GM18498 (cell line): ENCODE measurements at regions not wholly inside any gene's neighbourhood (a gene's known extent, or its start where the extent isn't known, plus 50 kb on each side); places are given as distances from the start of the nearest gene placed in this dataset.
"Not testable (repeated sequence)": the region's sequence is repeated elsewhere in the genome, so short reads cannot be mapped to it uniquely, and the experiment has no call there.

Experiments
- ATAC-seq: cut with Tn5 transposase; IDR thresholded peaks from one replicate; pipeline ENCODE4 v1.9.1; 2021; ENCODE audit warnings: mild to moderate bottlenecking, moderate library complexity; ENCODE audit not compliant: unreplicated experiment

- no peak for ATAC-seq
These were observed 342.2 kb upstream of the NT5E start for GRCh38 chr6:85107701-85108100.

DNA sequence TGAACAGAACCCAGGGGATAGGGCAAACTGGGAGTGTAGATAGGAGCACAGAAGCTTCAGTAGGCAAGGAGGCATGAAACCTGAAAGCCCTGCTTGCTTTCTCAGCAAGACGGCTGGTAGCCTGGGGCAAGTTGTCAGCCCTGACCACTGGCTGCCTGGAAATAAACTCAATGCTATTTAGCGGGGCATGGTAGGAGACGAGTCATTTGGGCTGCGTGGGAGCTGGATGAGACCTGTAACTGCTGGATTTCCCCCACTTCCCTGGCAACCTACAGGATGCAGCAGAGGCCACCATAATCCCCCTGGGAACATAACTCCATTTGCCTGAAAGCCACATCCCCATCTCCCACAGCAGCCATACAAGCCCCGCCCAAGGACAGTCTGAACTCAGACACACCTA is 332.6 kb upstream of the TBX18 start:
- no peak for ATAC-seq

- no peak for ATAC-seq
These were observed 327.8 kb upstream of the TBX18 start for GRCh38 chr6:85092226-85092625.

DNA sequence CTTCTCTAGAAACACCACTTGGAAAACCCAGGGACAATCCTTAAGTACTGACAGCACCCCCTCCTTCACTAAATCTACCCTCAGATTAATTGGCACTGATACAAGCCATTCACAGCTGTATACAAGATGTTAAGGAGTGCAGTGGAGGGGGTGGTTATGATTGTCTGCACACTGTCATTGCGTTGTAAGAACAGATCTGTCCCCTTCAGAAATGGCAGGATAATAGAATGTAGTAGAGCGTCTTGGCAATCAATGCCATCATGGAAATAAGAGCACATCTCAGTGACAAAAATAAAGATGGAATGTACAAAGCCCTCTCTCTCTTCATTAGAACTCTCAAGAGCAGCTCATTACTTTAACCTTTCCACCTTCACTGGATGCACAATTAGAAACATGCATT is 324.9 kb upstream of the TBX18 start:
- ATAC-seq = no peak

GRCh38 chr6:85085875-85086274 is 321.5 kb upstream of the TBX18 start:
- no peak for ATAC-seq

- no peak for ATAC-seq
These were observed 316.7 kb upstream of the TBX18 start for GRCh38 chr6:85081102-85081501.

GRCh38 chr6:85079761-85080160 is 315.4 kb upstream of the TBX18 start:
- no peak for ATAC-seq

DNA sequence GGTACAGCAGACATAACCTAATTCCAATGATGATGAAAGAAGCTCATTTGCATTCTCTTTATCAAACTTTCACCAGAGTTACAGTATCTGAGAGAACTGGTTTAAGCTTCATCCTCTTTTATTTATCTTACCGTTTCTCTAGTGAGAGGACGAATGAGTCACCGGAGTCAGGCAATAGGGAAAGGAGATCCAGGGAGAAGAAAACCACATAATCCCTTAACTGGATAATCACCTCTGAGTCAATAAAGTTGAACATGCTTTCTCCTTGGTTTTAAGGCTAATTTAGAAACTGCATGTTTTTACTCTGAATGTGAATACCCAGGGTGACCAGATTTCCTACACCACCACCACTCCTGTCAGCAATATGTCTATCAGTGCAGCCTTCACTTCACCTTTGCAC is 313.7 kb upstream of the TBX18 start:
- no peak for ATAC-seq

DNA sequence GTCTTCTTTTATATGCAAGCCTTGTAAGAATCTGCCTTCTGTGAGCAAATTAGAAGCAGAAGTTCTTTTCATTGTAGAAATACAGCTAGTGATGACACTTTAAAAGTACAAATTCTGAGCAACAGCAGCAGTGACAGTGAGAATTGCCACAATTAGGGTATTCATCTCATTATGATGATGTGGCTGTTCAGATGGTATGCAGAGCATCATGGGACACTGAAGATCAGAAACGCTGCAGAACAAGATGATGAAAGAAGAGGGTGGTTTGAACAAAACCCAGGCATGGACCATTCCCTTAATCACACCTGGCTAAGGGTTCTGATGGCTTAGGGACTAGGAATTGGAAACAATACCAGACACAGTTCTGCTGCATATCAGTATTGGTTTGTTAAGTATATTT is 312.7 kb upstream of the TBX18 start:
- ATAC-seq = no peak

DNA sequence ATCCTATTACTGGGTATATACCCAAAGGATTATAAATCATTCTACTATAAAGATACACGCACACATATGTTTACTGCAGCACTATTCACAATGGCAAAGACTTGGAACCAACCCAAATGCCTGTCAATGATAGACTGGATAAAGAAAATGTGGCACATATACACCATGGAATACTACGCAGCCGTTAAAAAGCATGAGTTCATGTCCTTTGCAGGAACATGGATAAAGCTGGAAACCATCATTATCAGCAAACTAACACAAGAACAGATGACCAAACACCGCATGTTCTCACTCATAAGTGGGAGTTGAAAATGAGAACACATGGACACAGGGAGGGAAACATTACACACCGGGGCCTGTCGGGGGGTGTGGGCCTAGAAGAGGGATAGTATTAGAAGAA is 307.4 kb upstream of the TBX18 start:
- not testable (repeated sequence) for ATAC-seq

GRCh38 chr6:85069577-85069976 is 305.2 kb upstream of the TBX18 start:
- ATAC-seq = no peak

GRCh38 chr6:85068221-85068620 is 303.8 kb upstream of the TBX18 start:
- ATAC-seq = no peak

DNA sequence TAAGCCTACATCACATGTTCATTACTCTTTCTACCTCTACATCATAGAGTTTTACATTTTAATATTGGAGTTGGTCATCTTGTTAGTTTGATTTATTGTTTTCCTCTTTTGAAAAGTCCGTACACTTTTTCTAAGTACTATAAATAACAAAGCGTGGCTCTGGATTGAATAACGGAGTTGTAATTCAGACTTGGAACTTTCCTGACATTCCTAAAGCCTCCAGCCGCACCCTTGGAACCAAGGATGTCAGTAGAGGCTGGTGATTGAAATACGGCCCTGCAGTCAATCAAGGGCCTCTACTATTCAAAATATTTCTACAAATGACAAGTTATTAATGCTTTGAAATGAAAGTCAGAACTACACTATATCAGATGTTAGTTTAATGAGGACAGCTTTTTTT is 301.9 kb upstream of the TBX18 start:
- no peak for ATAC-seq

GRCh38 chr6:85065831-85066230 is 301.4 kb upstream of the TBX18 start:
- no peak for ATAC-seq

DNA sequence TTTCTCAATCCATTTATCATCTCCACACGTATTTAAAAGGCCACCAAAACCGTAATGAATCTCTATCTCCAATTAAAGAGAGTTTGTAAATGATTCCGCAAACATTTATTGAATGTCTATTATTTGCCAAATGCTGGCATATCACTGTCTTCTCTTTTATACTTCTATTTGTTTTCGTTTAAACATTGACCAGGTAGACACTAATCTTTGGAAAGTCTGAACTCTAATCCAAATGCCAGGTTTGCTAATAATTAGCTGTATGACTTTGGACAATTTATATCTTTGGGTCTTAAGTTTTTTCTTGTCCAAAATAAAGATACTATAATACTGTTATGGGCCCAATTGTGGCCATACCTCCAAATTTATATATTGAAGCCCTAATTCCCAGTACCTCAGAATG is 299.2 kb upstream of the TBX18 start:
- ATAC-seq = no peak

GRCh38 chr6:85062884-85063283 is 298.5 kb upstream of the TBX18 start:
- ATAC-seq = no peak

- no peak for ATAC-seq
These were observed 294.4 kb upstream of the TBX18 start for GRCh38 chr6:85058806-85059205.

DNA sequence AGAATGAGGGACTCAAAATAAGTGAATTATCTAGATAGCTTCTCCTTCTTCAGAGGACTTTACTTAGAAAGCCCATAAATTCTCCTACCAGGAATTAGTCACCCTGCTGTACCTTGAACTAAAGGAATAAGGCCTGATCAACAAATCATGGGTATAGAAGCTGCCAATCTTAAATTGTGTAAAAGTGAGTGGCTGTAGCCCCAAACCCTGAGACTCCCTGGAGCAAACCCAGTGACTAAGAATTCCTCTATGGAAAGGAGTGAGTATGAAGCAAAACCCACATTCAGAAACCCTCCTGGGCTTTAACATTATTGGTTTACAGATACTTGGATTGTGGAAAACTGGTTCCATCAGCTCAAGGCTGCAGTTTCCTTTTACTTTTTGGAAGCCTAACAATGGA is 285.8 kb upstream of the TBX18 start:
- no peak for ATAC-seq

GRCh38 chr6:85049282-85049681 is 284.9 kb upstream of the TBX18 start:
- no peak for ATAC-seq

- no peak for ATAC-seq
These were observed 283.4 kb upstream of the TBX18 start for GRCh38 chr6:85047818-85048217.

DNA sequence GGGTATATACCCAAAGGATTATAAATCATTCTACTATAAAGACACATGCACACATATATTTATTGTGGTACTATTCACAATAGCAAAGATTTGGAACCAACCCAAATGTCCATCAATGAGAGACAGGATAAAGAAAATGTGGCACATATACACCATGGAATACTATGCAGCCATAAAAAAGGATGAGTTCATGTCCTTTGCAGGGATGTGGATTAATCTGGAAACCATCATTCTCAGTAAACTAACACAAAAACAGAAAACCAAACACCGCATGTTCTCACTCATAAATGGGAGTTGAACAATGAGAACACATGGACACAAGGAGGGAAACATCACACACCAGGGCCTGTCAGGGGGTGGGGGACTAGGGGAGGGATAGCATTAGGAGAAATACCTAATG is 281.4 kb upstream of the TBX18 start:
- ATAC-seq = not testable (repeated sequence)

DNA sequence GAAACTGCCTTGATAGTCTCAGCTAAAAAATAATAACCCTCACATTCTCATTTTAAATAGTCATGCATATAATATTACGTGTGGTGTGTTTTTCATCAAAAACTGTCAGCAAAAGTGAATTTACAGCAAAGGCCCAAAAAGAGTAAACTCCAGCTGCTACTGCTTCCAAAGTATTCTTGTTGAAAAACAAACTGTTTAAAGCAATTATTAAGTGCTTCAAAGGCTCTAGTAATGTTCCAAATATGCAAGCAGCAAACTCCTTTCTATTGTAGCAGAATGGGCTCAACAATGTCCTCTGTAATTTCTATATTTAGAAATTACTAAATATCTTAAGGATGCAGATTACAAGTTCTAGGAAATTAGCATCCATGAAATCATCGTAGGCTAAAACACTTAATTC is 280.0 kb upstream of the TBX18 start:
- ATAC-seq = no peak

DNA sequence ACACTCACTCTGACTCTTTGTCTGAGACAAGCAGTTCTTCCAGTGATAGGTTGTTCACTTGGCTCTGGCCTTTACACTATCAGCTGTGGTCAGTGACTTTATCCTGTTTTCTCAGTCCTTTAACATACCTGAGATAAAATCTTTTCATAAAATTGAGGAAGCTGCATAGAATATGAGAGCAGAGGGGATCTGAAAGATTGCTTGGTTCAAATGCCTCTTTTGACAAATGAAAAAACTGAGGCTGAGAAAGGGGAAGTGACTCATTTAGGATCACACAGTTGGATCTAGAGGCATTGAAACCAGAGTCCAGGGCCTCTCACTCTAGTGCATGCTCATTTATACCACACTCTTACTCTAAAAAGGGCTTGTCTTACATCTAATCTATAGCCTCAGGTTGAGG is 277.0 kb upstream of the TBX18 start:
- no peak for ATAC-seq

GRCh38 chr6:85037221-85037620 is 272.8 kb upstream of the TBX18 start:
- ATAC-seq = no peak
